SK-N-SH treated with all-trans-retinoic acid at 6 μM for 48 hours (cell line): ENCODE measurements at regions not wholly inside any gene's neighbourhood (a gene's known extent, or its start where the extent isn't known, plus 50 kb on each side); places are given as distances from the start of the nearest gene placed in this dataset.

Experiments used
- ATAC-seq: fragments of 200-7000 bp; cut with Tn5 transposase; 3 replicates; pipeline ENCODE4 v1.9.1; 2020; ENCODE audit warnings: mild to moderate bottlenecking, moderate library complexity
- ARNTL ChIP-seq: fragments of 450-650 bp; formaldehyde crosslinking; IDR thresholded peaks from 2 replicates; pipeline ENCODE4 v1.5.0; 2020; ENCODE audit warnings: low read depth, mild to moderate bottlenecking, moderate library complexity, borderline replicate concordance
- BACH2 ChIP-seq: fragments of 250-450 bp; sonication (Bioruptor Pico); IDR thresholded peaks from 2 replicates; pipeline ENCODE4 v1.9.0; 2021; ENCODE audit warnings: mild to moderate bottlenecking, borderline replicate concordance
- CSDC2 ChIP-seq: fragments of 250-450 bp; sonication (Bioruptor Pico); IDR thresholded peaks from 2 replicates; pipeline ENCODE4 v1.5.0; 2020; ENCODE audit warnings: mild to moderate bottlenecking, moderate library complexity
- ESRRG ChIP-seq: fragments of 250-450 bp; sonication (Bioruptor Pico); IDR thresholded peaks from 2 replicates; pipeline ENCODE4 v1.6.1; 2021; ENCODE audit warnings: mild to moderate bottlenecking
- GLIS3 ChIP-seq: fragments of 250-450 bp; sonication (Bioruptor Pico); IDR thresholded peaks from 2 replicates; pipeline ENCODE4 v1.5.0; 2020; ENCODE audit warnings: mild to moderate bottlenecking, moderate library complexity
- ISL1 ChIP-seq: fragments of 250-450 bp; sonication (Bioruptor Pico); IDR thresholded peaks from 2 replicates; pipeline ENCODE4 v2.1.2; 2022; ENCODE audit warnings: mild to moderate bottlenecking, moderate library complexity
- OSR1 ChIP-seq: fragments of 250-450 bp; sonication (Bioruptor Pico); IDR thresholded peaks from 2 replicates; pipeline ENCODE4 v1.8.0; 2022; ENCODE audit warnings: moderate library complexity, mild to moderate bottlenecking, inconsistent platforms
- PATZ1 ChIP-seq: fragments of 250-450 bp; sonication (Bioruptor Pico); IDR thresholded peaks from 2 replicates; pipeline ENCODE4 v1.8.0; 2020; ENCODE audit warnings: mild to moderate bottlenecking, moderate library complexity, borderline replicate concordance
- POU6F1 ChIP-seq: fragments of 250-450 bp; sonication (Bioruptor Pico); IDR thresholded peaks from 2 replicates; pipeline ENCODE4 v1.8.0; 2021; ENCODE audit warnings: low read depth, mild to moderate bottlenecking, moderate library complexity, borderline replicate concordance
- PPARA ChIP-seq: fragments of 250-450 bp; sonication (Bioruptor Pico); IDR thresholded peaks from 2 replicates; pipeline ENCODE4 v1.5.0; 2020; ENCODE audit warnings: mild to moderate bottlenecking, borderline replicate concordance
- TCF4 ChIP-seq: fragments of 250-450 bp; sonication (Bioruptor Pico); IDR thresholded peaks from 2 replicates; pipeline ENCODE4 v1.8.0; 2021; ENCODE audit warnings: mild to moderate bottlenecking, moderate library complexity, borderline replicate concordance
- TOX ChIP-seq: fragments of 250-450 bp; sonication (Bioruptor Pico); IDR thresholded peaks from 2 replicates; pipeline ENCODE4 v1.8.0; 2021; ENCODE audit warnings: mild to moderate bottlenecking, moderate library complexity, borderline replicate concordance
- TSHZ2 ChIP-seq: fragments of 250-450 bp; sonication (Bioruptor Pico); IDR thresholded peaks from 2 replicates; pipeline ENCODE4 v1.5.0; 2020; ENCODE audit warnings: mild to moderate bottlenecking, moderate library complexity
- ZC3H10 ChIP-seq: fragments of 250-450 bp; sonication (Bioruptor Pico); IDR thresholded peaks from 2 replicates; pipeline ENCODE4 v1.5.1; 2021; ENCODE audit warnings: mild to moderate bottlenecking, moderate library complexity
- ZFP3 ChIP-seq: fragments of 250-450 bp; sonication (Bioruptor Pico); IDR thresholded peaks from 2 replicates; pipeline ENCODE4 v1.5.0; 2020; ENCODE audit warnings: mild to moderate bottlenecking, moderate library complexity
- ZFP30 ChIP-seq: fragments of 450-650 bp; formaldehyde crosslinking; IDR thresholded peaks from 2 replicates; pipeline ENCODE4 v1.5.0; 2022; ENCODE audit warnings: mild to moderate bottlenecking, moderate library complexity
- ZNF565 ChIP-seq: fragments of 450-650 bp; formaldehyde crosslinking; conservative IDR thresholded peaks from 2 replicates; pipeline ENCODE4 v1.5.0; 2020; ENCODE audit warnings: low read depth, mild to moderate bottlenecking, moderate library complexity

GRCh38 chr13:112242777-112243176, 133.4 kb upstream of the SPACA7 start:
- TF ChIP-seq CSDC2 (CRISPR knock-in tag) (no peak), ISL1 (CRISPR knock-in tag) (no peak), POU6F1 (CRISPR knock-in tag) (no peak), TOX (CRISPR knock-in tag) (no peak), TSHZ2 (CRISPR knock-in tag) (no peak), BACH2 (CRISPR knock-in tag) (no peak)
- ATAC-seq, result no peak

GRCh38 chr13:112244061-112244460, 132.1 kb upstream of the SPACA7 start:
- TF ChIP-seq ZFP30 (CRISPR knock-in tag) (no peak), CSDC2 (CRISPR knock-in tag) (no peak), TCF4 (CRISPR knock-in tag) (no peak), OSR1 (no peak), TSHZ2 (CRISPR knock-in tag) (no peak), PATZ1 (CRISPR knock-in tag) (no peak), TOX (CRISPR knock-in tag) (no peak), BACH2 (CRISPR knock-in tag) (no peak), ARNTL (no peak), ZNF565 (no peak), GLIS3 (CRISPR knock-in tag) (no peak), PPARA (no peak), ZFP3 (CRISPR knock-in tag) (no peak), ESRRG (CRISPR knock-in tag) (no peak), ISL1 (CRISPR knock-in tag) (no peak), ZC3H10 (CRISPR knock-in tag) (no peak), POU6F1 (CRISPR knock-in tag) (no peak)
- ATAC-seq, result no peak

GRCh38 chr13:112244495-112245177, 131.5 kb upstream of the SPACA7 start:
- TF ChIP-seq TCF4 (CRISPR knock-in tag), result no peak
- TF ChIP-seq ISL1 (CRISPR knock-in tag), result no peak
- ATAC-seq, result no peak
